ENCODE measurements at regions not wholly inside any gene's neighbourhood (a gene's known extent, or its start where the extent isn't known, plus 50 kb on each side); places are given as distances from the start of the nearest gene placed in this dataset.

GRCh38 chr3:103963599-103963998 is 1403.1 kb upstream of the ALCAM start:
- no peak for DNase-seq (ENCODE audit: low spot score in 2 of 2)
- no peaks in the 10 kb centered on the region for H3K27me3 ChIP-seq
- intact Hi-C loops (cut with DNase I), result no loop called here
- no peaks in the 10 kb centered on the region for H3K36me3 ChIP-seq
- TF ChIP-seq CTCF (IDR thresholded peaks at IDR 0.05), result no peak
- no peak overlapping the region for H3K4me3 ChIP-seq
- no peaks in the 10 kb centered on the region for H3K9me3 ChIP-seq
- H3K27ac ChIP-seq, result no peak overlapping the region
- H3K4me1 ChIP-seq, result no peaks in the 10 kb centered on the region

GRCh38 chr3:103965764-103966163 is 1400.9 kb upstream of the ALCAM start:
- no peaks in the 10 kb centered on the region for H3K27me3 ChIP-seq
- no peaks in the 10 kb centered on the region for H3K9me3 ChIP-seq
- intact Hi-C loops (cut with DNase I), result no loop called here
- H3K36me3 ChIP-seq, result no peaks in the 10 kb centered on the region
- H3K27ac ChIP-seq, result no peak overlapping the region
- H3K4me1 ChIP-seq, result no peaks in the 10 kb centered on the region
- no peak for DNase-seq (ENCODE audit: low spot score in 2 of 2)
- TF ChIP-seq CTCF (IDR thresholded peaks at IDR 0.05), result no peak
- no peak overlapping the region for H3K4me3 ChIP-seq

- Histone ChIP-seq H3K27ac (no peak overlapping the region), H3K4me3 (no peak overlapping the region), H3K27me3 (no peaks in the 10 kb centered on the region), H3K36me3 (no peaks in the 10 kb centered on the region), H3K9me3 (no peaks in the 10 kb centered on the region), H3K4me1 (no peaks in the 10 kb centered on the region)
- no peak for TF ChIP-seq CTCF (IDR thresholded peaks at IDR 0.05)
- DNase-seq (ENCODE audit: low spot score in 2 of 2), result no peak
- intact Hi-C loops (cut with DNase I), result no loop called here
These were observed 1400.0 kb upstream of the ALCAM start for GRCh38 chr3:103966749-103967148.

GRCh38 chr3:103968131-103968530 is 1398.6 kb upstream of the ALCAM start:
- no peaks in the 10 kb centered on the region for H3K4me1 ChIP-seq
- no peak overlapping the region for H3K4me3 ChIP-seq
- DNase-seq (ENCODE audit: low spot score in 2 of 2), result no peak
- no peak for TF ChIP-seq CTCF (IDR thresholded peaks at IDR 0.05)
- intact Hi-C loops (cut with DNase I), result no loop called here
- H3K36me3 ChIP-seq, result no peaks in the 10 kb centered on the region
- H3K9me3 ChIP-seq, result no peaks in the 10 kb centered on the region
- H3K27ac ChIP-seq, result no peak overlapping the region
- no peaks in the 10 kb centered on the region for H3K27me3 ChIP-seq

- intact Hi-C loops (cut with DNase I), result no loop called here
- no peaks in the 10 kb centered on the region for H3K27me3 ChIP-seq
- no peak overlapping the region for H3K27ac ChIP-seq
- H3K4me3 ChIP-seq, result no peak overlapping the region
- no peaks in the 10 kb centered on the region for H3K9me3 ChIP-seq
- no peaks in the 10 kb centered on the region for H3K4me1 ChIP-seq
- no peaks in the 10 kb centered on the region for H3K36me3 ChIP-seq
- no peak for DNase-seq (ENCODE audit: low spot score in 2 of 2)
- no peak for TF ChIP-seq CTCF (IDR thresholded peaks at IDR 0.05)
These were observed 1398.0 kb upstream of the ALCAM start for GRCh38 chr3:103968751-103969150.

GRCh38 chr3:103976931-103977339 is 1389.8 kb upstream of the ALCAM start:
- no peaks in the 10 kb centered on the region for H3K9me3 ChIP-seq
- H3K4me3 ChIP-seq, result no peak overlapping the region
- DNase-seq (ENCODE audit: low spot score in 2 of 2), result no peak
- intact Hi-C loops (cut with DNase I), result no loop called here
- no peak for TF ChIP-seq CTCF (IDR thresholded peaks at IDR 0.05)
- no peaks in the 10 kb centered on the region for H3K36me3 ChIP-seq
- no peak overlapping the region for H3K27ac ChIP-seq
- no peaks in the 10 kb centered on the region for H3K4me1 ChIP-seq
- no peaks in the 10 kb centered on the region for H3K27me3 ChIP-seq

Data from ascending aorta (tissue), 2 donors.